ENCODE measurements at regions not wholly inside any gene's neighbourhood (a gene's known extent, or its start where the extent isn't known, plus 50 kb on each side); places are given as distances from the start of the nearest gene placed in this dataset.
"Not testable (repeated sequence)": the region's sequence is repeated elsewhere in the genome, so short reads cannot be mapped to it uniquely, and the experiment has no call there.

DNA sequence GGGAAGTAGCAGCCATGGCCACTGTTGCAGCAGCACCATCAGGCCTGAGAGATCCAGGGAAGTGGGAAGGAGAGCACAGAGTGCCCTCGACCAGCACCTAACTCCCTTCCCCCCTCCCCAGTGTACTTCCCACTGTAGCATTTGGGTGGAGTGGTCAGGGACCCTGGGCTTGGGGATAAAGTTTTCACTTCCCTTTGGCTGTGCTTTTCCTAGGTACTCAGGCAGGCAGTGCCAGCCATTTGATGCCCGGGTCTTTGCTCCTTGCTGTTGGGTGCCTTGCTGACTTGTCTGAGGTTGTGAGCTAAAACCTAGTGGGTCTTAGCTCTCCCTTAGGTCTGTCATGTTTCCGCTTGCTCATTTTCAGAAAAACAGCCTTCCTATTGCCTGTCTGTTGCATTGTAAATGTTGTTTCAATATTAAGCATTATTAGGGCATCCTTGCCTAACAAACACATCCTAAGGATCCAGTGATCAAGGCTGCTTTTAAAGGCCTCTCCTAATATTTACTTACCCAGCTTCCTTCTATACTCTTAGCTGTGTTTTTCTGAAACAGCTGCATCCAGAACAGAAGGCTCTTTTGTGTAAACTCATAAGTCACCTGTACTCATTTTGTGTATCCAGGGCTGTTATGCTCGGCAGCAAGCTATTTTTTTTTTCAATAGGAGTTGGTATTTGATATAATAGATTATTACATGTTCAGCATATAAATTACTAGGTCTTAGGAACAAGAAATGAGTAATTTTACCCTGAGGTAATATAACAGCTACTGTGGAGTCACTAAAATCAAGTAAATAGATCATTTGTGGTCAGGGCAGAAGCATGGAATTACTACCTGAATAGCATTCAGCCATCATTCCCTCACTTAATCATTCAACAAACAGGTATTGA, 418.6 kb upstream of the PROX1 start:
- DNase-seq (ENCODE audit: low spot score) = no peak
- intact Hi-C loops (cut with DNase I) = no loop called here

DNA sequence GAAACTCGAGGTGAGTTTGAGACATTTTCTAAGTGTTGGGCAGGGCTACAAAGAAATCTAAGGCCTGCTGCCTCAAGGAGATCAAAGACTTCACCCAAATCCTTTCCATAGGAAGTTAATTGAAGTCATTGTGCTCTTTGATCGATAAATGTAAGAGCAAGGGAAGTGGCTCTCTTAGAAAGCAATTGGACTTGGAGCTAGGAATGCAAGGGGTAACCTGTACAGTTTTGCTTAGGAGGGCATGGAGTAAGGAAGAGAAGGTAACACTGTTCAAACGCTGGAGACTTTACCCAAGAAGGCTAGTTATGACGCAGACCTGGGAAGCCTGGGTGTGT, 418.0 kb upstream of the PROX1 start:
- intact Hi-C loops (cut with DNase I) = no loop called here
- no peak for DNase-seq (ENCODE audit: low spot score)

DNA sequence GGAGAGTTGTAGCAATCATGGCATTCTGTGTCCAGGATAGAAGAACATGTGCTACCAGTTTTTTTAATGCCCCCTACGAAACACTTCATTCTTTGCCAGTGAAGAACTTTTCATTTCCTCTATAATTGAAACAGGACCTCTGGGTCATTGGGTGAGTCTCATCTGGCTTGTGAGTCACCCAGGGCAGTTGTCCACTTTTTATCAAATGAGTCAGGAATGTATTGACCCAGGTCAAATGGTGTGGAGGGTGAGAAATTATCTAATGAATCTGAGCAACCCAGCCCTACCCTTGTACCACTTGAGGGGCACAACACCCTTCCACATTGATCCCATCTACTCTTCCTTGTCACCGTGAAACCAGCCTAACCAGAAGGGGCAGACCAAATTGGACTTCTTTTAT, 417.3 kb upstream of the PROX1 start:
- DNase-seq (ENCODE audit: low spot score) = no peak
- intact Hi-C loops (cut with DNase I) = no loop called here

DNA sequence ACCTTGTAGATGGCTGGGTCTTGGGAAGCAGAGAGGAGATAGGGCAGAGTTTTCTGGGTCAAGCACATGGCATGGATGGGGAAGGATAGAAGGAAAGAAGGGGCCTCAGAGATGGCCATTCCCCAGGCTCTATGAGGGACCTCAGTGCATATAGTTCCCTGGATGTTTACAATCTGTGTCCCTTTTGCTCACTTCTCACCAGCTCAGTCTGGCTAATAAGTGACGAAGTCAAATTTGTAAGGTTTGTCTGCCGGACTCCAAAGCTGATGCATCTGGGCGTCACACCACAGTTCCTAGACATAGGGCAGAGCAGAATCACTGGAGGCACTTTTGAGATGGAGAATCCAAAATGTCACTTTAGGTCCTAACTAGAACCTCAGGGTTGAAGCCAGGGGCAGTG, 416.4 kb upstream of the PROX1 start:
- intact Hi-C loops (cut with DNase I) = no loop called here
- DNase-seq (ENCODE audit: low spot score) = no peak

DNA sequence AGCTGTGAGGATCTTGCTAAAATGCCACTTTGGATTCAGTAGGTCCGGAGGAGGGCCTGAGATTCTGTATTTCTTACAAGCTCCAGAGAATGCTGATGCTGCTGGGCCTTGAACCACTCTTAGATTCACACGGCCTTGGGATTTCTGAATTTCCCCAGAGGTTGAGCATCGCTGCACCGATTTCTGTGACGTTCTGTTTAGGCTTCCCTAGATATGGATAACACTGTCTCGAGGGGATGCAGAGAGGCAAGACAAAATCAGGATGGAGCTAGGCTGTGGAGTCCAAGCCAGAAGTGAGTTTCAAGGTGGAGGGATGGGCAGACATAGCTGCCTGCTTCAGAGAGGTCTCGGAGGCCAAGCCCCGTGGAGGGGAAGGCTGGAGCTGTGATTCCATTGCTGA, 415.9 kb upstream of the PROX1 start:
- intact Hi-C loops (cut with DNase I) = no loop called here
- DNase-seq (ENCODE audit: low spot score) = no peak

DNA sequence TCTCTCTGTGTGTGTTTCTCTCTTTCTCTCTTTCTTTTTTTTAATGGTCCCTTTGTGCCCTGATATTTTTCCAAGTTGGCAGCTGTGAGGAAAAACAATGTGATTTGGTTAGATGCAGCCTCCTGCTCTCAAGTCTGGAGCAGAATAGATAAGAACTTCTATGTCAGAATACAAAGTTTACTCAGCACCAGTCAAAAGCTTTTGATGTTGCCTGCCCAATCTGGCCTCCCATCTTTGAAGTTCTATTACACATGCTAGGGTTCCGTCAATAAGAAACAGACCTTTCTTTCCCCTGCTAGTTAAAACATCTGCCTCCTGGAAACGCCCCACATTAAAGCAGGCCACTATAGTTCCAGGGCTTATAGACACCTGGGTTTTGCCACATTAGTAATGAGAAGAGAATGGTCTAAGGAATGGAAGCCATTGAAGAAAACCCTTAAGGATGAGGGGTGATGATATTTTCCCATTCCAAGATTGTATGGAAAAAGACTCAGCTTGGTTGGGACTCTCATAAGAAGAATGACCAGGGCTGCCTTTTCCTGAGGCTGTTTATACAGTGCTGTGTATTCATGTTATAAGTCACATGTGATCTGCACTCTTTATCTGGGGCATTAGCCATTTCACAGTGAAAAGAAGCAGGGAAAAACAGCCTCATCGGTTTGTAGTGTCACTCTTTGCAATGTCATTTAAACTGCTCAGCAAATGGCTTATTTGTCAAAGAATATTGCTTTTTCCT, 414.7 kb upstream of the PROX1 start:
- intact Hi-C loops (cut with DNase I) = no loop called here

DNA sequence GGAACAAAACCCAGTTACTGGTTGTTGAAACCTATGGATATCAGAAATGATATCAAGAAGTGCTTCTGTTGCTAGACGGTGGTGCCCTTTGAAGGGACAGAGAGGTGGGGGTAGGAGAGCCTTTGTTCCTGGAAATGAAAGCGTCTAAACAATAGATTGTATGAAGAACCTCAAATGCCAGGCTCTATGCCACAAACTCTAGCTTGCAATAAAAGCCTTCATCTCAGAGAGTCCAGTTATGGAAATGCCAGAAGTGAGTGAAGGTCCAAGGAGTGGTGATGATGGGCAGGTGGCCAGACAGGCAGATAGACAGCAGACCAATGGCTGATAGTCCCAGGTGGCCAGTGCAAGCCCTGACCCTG, 414.1 kb upstream of the PROX1 start:
- intact Hi-C loops (cut with DNase I) = no loop called here
- no peak for DNase-seq (ENCODE audit: low spot score)

More for the DNA sequence above, 414.7 kb upstream of the PROX1 start:
- no peak for DNase-seq (ENCODE audit: low spot score)

DNA sequence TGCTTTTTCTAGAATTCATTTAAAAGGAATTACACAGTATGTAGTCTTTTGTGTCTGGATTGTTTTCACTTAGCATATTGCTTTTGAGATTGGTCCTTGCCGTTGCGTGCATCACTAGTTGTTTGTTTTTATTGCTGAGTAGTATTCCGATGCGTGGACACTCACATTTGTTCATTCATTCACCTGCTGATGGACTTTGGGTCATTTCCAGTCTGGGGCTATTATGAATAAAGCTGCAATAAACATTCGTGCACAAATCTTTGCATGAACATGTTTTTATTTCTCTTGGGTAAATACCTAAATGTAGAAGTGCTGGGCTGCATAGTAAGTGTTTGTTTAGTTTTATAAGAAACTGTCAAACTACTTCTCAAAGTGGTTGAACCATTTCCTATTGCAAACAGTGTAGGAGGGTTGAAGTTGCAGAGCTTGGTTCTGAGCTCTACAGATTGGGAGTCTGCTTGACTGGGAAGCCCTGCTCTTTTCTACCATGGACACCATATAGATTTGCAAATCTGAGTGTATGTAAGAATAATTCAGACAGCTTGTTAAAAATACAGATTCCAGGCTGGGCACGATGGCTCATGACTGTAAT, 404.7 kb upstream of the PROX1 start:
- no peak for DNase-seq (ENCODE audit: low spot score)
- intact Hi-C loops (cut with DNase I) = no loop called here

DNA sequence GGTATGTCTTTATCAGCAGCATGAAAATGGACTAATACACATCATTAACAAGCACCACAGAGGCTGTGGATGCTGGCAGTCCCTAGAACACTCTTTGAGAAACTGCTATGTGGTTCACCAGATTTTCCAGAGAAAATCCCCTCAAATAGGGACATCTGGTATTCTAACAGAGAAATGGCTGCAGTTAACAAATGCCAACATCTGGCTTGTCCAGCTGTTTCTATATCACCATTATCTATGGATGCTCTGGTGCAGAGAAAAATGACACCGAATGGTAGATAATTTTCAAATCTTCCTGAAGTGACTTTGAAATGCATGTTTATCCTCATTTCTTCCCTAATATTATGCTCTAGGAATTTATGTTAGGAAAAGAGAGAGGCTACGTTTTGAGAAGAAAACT, 403.5 kb upstream of the PROX1 start:
- no peak for DNase-seq (ENCODE audit: low spot score)
- intact Hi-C loops (cut with DNase I) = no loop called here

DNA sequence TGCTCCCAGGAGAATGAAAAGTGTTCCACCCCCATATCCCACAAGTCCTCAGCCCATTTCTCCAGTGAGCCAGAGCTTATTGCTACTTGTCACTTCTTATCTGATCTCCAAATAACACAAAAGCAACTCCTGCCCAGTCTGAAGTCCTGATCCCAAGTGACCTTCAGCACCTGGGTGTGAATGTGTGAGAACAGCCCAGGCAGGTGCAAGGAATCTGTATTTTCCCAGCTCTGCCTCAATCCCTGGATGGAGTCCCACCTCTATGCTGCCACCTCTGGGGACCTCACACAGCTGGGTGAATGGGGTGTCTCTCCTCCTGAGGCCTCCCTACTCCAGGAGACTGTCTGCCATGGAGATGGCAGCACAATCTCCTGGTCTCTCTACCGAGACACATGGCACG, 402.4 kb upstream of the PROX1 start:
- DNase-seq (ENCODE audit: low spot score) = no peak
- intact Hi-C loops (cut with DNase I) = no loop called here

DNA sequence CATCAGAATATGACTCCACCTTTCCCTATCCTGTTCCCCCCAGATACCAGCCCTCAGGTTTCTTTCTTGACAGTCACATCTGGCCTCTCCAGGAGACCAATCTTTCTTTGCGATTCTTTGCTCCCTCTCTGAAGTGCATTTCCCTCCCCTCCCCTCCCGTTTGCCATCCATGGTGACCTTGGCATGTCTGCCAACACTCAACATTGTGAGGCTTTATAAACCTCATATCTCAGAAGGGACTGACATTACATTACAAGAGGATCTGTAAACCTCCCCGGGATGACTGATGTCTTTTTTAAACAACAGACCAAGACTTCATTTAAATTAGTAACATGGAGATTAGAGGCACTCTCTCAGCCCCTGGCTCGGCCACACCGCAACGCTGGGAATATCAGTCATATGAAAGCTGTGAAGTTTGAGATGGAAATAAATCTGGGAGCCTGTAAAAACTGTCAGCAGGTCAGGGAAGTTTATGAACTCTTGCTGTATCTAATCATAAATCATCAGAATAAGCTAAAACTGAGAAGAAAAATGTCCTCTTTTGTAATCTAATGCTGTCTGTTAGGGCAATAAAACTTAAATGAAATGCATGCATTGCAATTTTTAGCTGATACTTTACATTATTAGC, 401.7 kb upstream of the PROX1 start:
- intact Hi-C loops (cut with DNase I) = no loop called here
- DNase-seq (ENCODE audit: low spot score) = no peak

DNA sequence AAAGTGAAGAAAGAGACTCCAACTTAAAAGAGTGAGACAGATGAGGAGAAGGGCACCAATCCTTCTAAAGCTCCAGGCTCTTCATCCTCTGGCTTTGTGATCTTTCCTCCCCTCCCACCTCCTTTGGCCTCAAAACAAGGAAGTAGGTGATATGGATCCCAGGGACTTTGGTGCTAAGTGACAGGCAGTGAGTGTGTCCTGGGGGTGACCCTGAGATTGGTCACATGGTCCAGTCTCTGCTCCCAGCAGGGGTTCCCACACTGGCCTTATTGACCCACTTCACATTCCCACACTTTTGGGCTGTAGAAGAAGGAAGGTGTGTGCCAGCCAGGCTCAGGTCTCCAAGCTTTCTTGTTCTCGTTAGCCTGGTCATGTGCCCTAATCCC, 401.2 kb upstream of the PROX1 start:
- DNase-seq (ENCODE audit: low spot score) = no peak
- intact Hi-C loops (cut with DNase I) = no loop called here

DNA sequence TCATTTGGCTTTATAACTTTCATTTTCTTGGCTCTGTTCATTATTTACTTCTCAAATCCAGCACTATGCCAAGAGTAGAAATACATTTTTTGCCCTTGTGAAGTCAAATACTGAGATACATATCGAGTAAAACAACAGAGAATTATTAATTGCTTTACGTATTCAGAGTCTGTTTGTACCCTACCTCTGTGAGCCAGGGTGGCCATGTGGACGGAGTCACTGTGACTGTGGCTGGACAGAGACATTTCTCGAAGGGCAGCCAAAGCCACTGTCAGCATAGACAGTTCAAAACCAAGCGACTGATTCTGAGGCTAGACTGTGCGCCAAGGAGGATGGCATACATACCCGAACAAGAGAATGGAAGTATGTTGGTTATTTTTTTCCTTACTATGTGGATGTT, 391.0 kb upstream of the PROX1 start:
- no peak for DNase-seq (ENCODE audit: low spot score)
- intact Hi-C loops (cut with DNase I) = no loop called here

DNA sequence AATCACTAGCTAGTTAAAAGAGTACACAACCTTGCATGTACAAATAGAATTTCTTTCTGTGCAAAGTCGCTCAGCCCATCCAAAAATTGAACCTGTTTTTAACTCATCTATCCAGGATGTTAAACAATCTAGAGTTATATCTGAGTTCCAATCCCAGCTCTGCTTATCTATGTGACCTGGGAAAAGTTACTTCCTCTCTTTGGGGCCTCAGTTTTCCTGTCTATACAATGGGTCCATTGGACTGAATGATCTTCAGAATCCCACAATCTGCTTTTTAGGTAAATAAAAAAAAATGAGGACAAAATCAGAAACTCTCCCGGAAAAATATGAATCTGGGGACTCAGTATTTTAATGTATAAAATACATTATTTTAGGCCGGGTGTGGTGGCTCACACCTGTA, 389.5 kb upstream of the PROX1 start:
- intact Hi-C loops (cut with DNase I) = no loop called here

DNA sequence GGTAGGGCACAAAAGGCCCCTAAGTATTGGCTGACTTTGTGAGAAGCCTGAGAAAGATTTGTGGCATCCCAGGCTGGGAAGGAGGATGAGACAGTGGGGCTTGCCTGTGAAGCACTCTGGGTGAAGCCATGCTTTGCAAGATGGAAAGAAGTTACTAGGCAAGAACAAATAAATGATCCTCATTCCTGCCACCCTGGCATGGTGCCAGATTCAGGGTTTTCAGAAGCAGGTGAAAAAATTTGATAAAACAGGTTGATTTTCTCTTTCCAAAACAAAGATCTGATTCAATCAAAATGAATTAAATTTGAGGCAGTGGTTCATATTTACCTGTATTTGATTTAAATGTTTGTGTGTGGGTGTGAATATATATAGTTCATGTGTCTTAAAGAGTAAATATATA, 386.9 kb upstream of the PROX1 start:
- no peak for DNase-seq (ENCODE audit: low spot score)
- intact Hi-C loops (cut with DNase I) = loop anchor here in 1 of 2 donors (2.0 kb wide), 1 partner anchor 74 kb away; no protein-coding TSS in a partner anchor

More for the DNA sequence above, 389.5 kb upstream of the PROX1 start:
- DNase-seq (ENCODE audit: low spot score) = no peak

DNA sequence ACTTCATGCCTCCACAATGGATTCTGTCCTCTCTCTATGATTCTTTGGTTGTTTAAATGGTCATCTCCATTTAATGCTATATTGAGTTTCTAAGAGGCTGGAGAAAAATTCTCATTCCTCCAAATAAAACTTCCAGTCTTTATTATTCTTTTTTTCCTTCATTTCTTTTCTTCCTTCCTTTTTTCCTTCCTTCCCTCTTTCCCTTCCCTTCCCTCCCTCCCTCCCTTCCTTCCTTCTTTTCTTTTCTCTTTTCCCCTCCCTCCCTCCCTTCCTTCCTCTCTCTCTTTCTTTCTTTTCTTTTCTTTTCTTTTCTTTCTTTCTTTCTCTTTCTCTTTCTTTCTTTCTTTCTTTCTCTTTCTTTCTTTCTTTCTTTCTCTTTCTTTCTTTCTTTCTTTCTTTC, 386.1 kb upstream of the PROX1 start:
- DNase-seq (ENCODE audit: low spot score) = not testable (repeated sequence)
- intact Hi-C loops (cut with DNase I) = loop anchor here in 1 of 2 donors (2.0 kb wide), 1 partner anchor 75 kb away; no protein-coding TSS in a partner anchor

DNA sequence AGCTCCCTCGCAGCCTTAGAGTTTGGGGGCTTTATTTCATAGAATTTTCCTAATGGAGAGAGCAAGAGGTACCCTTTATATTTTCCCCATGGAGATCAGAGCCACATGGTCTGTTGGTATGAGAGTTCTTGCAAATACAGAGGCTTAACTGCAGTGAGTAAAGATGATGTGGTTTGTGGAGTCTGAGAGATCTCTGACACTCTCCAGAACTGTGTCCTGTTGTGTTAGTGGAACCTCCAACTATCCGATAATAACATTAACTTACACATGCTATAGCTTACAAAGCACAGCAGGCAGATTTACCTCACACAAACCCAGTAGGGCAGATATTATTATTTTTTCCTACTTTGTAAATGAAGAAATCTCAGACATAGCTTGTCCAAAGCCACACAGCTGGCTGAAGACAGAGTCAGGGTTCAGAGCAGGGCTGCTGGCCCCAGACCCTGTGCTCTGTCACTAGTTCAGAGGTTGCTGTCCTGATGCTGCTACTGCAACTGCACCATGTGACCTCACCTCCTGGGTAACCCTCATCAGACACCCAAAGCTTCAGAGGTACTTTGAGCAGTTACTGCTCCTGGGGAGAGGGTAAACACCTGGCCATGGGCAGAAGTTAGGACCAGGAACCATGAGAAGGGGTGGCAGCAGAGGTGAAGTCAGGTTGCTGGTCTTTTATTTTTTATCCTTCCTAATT, 384.8 kb upstream of the PROX1 start:
- intact Hi-C loops (cut with DNase I) = no loop called here
- DNase-seq (ENCODE audit: low spot score) = no peak

DNA sequence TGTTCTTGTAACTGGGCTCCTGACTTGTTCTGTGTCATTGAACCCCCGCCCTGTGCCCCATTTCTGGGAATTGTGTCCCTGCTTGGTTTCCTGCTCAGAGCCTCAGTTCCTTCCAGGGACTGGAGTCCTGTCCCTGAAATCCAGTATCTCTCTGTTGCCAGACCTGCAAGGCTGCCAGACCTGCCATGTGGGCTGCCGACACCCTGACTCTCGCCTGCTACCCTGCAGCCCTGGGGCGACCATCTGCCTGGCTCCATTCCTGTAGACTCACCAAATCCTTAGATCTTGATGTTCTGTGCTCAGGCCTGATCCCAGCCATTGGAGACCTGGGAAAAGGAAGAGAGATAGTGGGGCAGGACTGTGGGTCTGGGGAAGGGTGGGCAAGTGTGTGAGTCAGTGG, 383.3 kb upstream of the PROX1 start:
- no peak for DNase-seq (ENCODE audit: low spot score)
- intact Hi-C loops (cut with DNase I) = no loop called here

DNA sequence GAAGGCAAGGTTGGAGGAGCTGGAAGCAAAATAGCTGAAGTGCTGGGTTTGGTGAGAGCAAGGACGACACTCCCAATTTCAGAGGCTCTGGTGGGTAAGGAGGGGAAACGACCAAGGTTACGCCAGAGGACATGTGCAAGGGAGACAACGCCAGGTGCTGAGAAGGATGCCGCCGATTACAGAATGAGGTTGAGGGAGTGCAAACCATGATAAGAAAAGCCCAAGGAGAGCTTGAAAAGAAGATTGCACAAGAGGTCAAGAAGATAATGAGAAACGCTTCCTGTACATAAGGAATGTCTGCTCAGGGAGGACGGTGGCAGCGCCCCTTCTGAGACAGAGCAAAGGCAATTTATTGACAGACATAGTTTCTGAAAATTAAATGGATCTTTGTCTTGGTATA, 382.0 kb upstream of the PROX1 start:
- intact Hi-C loops (cut with DNase I) = no loop called here

More for the DNA sequence above, 382.0 kb upstream of the PROX1 start:
- DNase-seq (ENCODE audit: low spot score) = no peak

All from posterior vena cava (tissue), 2 donors.